MM.1S (cell line): ENCODE measurements at regions not wholly inside any gene's neighbourhood (a gene's known extent, or its start where the extent isn't known, plus 50 kb on each side); places are given as distances from the start of the nearest gene placed in this dataset.

Experiments
- EZH2 ChIP-seq: fragments of 300-600 bp; sonication (generic); optimal IDR thresholded peaks from 2 replicates; pipeline ENCODE3; 2017; ENCODE audit warnings: low read depth, mild to moderate bottlenecking, antibody characterized with exemption, low read length, mixed read lengths
- EZH2phosphoT487 ChIP-seq: fragments of 300-600 bp; sonication (generic); IDR thresholded peaks from 2 replicates; pipeline ENCODE4 v1.6.1; 2018; ENCODE audit warnings: antibody characterized with exemption, low read length
- TF ChIP-seq, protein P1 (sequence below): fragments of 300-600 bp; sonication (generic); IDR thresholded peaks from 2 replicates; pipeline ENCODE4 v1.5.1; 2016; ENCODE audit warnings: antibody characterized with exemption, low read length, mixed read lengths

DNA sequence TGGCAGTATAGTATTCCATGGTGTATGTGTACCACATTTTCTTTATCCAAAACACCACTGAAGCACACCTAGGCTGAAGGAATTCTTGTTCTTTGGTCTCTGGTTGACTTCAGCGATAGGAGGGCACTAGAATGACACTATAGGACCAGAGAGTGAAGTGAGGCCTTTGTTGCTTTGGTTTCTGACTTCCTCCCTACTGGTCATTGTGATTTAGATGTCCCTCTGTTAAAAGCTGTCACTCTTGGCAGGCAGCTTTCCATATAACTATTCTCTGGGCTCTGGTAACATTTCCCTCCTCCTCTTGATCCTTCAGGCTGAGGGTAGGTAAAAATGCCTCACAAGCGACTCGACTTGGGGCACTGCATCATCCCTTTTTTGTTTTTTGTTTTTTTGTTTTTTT is 236.3 kb downstream of the MAFB start:
- TF ChIP-seq, protein P1, sequence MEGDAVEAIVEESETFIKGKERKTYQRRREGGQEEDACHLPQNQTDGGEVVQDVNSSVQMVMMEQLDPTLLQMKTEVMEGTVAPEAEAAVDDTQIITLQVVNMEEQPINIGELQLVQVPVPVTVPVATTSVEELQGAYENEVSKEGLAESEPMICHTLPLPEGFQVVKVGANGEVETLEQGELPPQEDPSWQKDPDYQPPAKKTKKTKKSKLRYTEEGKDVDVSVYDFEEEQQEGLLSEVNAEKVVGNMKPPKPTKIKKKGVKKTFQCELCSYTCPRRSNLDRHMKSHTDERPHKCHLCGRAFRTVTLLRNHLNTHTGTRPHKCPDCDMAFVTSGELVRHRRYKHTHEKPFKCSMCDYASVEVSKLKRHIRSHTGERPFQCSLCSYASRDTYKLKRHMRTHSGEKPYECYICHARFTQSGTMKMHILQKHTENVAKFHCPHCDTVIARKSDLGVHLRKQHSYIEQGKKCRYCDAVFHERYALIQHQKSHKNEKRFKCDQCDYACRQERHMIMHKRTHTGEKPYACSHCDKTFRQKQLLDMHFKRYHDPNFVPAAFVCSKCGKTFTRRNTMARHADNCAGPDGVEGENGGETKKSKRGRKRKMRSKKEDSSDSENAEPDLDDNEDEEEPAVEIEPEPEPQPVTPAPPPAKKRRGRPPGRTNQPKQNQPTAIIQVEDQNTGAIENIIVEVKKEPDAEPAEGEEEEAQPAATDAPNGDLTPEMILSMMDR, result no peak
- TF ChIP-seq EZH2 (no peak), EZH2phosphoT487 (no peak)
